ENCODE measurements at regions not wholly inside any gene's neighbourhood (a gene's known extent, or its start where the extent isn't known, plus 50 kb on each side); places are given as distances from the start of the nearest gene placed in this dataset.

DNA sequence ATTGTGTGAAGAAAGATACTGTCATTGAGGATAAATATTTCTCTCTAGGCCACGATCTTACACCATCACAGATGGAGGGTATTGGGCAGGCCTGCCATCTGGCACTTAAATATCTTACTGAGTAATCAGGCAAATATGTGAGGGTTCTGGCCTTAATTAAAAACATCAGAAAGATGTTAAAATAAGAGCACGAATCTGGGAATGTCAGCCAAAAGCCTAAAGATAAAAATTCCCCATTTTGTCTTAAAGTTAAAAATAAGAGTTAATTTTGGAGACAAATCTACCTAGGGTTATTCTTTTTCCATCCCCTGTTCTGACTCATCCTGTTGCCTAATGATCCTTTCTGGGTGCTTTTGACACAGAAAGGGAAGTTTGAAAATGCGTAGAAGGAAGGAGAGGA is 121.0 kb downstream of the SUCLG1 start:
- POLR2A ChIA-PET: no interaction called here
- Histone ChIP-seq H3K4me2 (no peak overlapping the region), H3K4me1 (no peaks in the 10 kb centered on the region), H3K9me3 (no peaks in the 10 kb centered on the region), H3K4me3 (no peak overlapping the region), H3K27ac (no peak overlapping the region)
- CTCF ChIA-PET: interaction anchor here (1.2 kb wide), 1 partner anchor 23 kb away, joined by 4 read pairs; no protein-coding TSS in a partner anchor
- FAIRE-seq (no peak), ATAC-seq (no peak), DNase-seq (ENCODE audit: low read depth in 1 of 2, low spot score in 1 of 2) (no peak)
- 2% methylated on average over 3 of the region's 3 CpGs for WGBS (ENCODE audit: missing lambda C conversion rate)
- TF ChIP-seq PHF8 (IDR thresholded peaks at IDR 0.05; ENCODE audit: borderline replicate concordance, low read depth) (no peak), RNF2 (IDR thresholded peaks at IDR 0.05; ENCODE audit: borderline replicate concordance, low read depth) (no peak), MYC (IDR thresholded peaks at IDR 0.05; ENCODE audit: borderline replicate concordance, low read length) (no peak), HDAC2 (IDR thresholded peaks at IDR 0.05) (no peak), RFX5 (IDR thresholded peaks at IDR 0.05) (no peak), FOXS1 (CRISPR knock-in tag; IDR thresholded peaks at IDR 0.05) (no peak), ESRRA (IDR thresholded peaks at IDR 0.05; ENCODE audit: borderline replicate concordance, low read length) (no peak), HOXB13 (CRISPR knock-in tag; IDR thresholded peaks at IDR 0.05; ENCODE audit: low read depth) (no peak), HOXA7 (CRISPR knock-in tag; IDR thresholded peaks at IDR 0.05) (no peak)
- TF ChIP-seq, protein P1, sequence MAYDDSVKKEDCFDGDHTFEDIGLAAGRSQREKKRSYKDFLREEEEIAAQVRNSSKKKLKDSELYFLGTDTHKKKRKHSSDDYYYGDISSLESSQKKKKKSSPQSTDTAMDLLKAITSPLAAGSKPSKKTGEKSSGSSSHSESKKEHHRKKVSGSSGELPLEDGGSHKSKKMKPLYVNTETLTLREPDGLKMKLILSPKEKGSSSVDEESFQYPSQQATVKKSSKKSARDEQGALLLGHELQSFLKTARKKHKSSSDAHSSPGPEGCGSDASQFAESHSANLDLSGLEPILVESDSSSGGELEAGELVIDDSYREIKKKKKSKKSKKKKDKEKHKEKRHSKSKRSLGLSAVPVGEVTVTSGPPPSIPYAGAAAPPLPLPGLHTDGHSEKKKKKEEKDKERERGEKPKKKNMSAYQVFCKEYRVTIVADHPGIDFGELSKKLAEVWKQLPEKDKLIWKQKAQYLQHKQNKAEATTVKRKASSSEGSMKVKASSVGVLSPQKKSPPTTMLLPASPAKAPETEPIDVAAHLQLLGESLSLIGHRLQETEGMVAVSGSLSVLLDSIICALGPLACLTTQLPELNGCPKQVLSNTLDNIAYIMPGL (CRISPR knock-in tag; IDR thresholded peaks at IDR 0.05; ENCODE audit: borderline replicate concordance): no peak

DNA sequence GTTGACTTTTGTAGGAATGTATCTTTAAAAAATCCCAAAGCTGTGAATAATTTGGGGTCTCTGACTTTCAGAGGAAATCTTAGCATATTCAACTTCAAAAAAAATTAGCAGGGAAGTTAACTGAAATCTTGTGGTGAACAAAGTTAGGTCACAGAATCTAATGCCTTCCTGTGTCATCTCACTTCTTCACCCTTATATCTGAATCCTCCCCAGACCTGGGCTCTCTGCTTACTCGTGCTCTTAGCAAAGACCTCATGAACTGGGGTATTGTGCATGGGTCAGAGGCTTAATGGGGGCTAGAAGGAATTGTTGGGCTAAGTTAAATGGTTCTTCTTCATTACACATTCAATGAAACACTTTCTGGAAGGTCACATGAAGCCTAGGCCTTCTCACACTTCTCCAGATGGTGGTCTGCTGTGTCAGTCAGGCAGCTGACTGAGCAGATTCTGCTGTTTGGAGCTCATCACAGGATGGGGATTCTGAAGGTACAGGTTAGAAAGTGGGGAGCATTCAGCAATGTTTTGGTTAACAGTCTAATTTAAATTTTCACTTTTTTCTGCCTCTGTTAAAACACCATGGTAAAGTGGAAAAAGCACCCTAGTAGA is 131.3 kb downstream of the SUCLG1 start:
- no peak overlapping the region for H3K4me2 ChIP-seq

DNA sequence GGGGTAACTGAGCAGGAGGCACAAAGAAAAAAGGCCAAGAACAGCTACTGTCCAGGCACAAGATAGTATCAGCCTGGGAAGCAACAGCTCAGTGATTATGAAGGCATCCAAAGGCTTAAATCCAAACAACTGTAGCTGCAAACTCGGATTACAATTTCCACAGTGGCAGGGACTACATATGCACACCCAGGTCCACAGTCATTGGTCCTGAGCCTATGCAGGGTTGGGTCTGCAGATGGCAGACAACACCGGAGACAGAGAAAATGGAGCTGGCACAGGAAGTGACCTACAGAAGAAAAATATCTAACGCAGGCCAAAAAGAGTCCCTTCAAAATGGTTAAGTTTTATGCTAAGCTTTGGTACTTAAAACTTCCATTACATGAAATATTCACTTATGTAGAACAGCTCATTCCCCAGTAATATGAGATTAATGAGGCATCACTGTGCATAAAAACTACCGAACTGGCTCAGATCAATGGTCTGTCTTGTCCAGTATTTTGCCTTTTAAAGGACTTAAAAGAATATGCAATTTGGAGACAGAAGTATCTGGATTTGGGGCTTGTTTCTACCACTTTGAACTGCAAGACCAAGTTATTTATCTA is 132.1 kb downstream of the SUCLG1 start:
- WGBS (ENCODE audit: missing lambda C conversion rate): 20% methylated on average over 4 of the region's 4 CpGs
- CTCF ChIA-PET: interaction anchor here (0.6 to 7.7 kb wide), 3 partner anchors 9 to 40 kb away, joined by 3 to 58 read pairs (median 3); no protein-coding TSS in a partner anchor
- no peak for FAIRE-seq
- ATAC-seq: no peak
- Histone ChIP-seq H3K4me3 (no peak overlapping the region), H3K9me3 (no peaks in the 10 kb centered on the region), H3K4me1 (no peaks in the 10 kb centered on the region), H3K27ac (no peak overlapping the region), H3K4me2 (no peak overlapping the region)
- no peak for TF ChIP-seq HDAC2 (IDR thresholded peaks at IDR 0.05)
- TF ChIP-seq, protein P2, sequence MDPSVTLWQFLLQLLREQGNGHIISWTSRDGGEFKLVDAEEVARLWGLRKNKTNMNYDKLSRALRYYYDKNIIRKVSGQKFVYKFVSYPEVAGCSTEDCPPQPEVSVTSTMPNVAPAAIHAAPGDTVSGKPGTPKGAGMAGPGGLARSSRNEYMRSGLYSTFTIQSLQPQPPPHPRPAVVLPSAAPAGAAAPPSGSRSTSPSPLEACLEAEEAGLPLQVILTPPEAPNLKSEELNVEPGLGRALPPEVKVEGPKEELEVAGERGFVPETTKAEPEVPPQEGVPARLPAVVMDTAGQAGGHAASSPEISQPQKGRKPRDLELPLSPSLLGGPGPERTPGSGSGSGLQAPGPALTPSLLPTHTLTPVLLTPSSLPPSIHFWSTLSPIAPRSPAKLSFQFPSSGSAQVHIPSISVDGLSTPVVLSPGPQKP (IDR thresholded peaks at IDR 0.05; ENCODE audit: low read depth, low read length): no peak
- DNase-seq (ENCODE audit: low read depth in 1 of 2, low spot score in 1 of 2): no peak
- POLR2A ChIA-PET: no interaction called here

More for the DNA sequence above, 131.3 kb downstream of the SUCLG1 start:
- FAIRE-seq: no peak
- no peak for ATAC-seq
- 0% methylated on average over 1 of the region's 1 CpG for WGBS (ENCODE audit: missing lambda C conversion rate)
- no peak overlapping the region for H3K4me3 ChIP-seq
- H3K9me3 ChIP-seq: no peaks in the 10 kb centered on the region
- TF ChIP-seq NR3C1 (IDR thresholded peaks at IDR 0.05): no peak
- ChIA-PET CTCF (interaction anchor here (1.2 to 7.7 kb wide), 2 partner anchors 9 to 13 kb away, joined by 3 to 58 read pairs; no protein-coding TSS in a partner anchor), POLR2A (no interaction called here)
- no peaks in the 10 kb centered on the region for H3K4me1 ChIP-seq
- DNase-seq (ENCODE audit: low read depth in 1 of 2, low spot score in 1 of 2): no peak
- no peak overlapping the region for H3K27ac ChIP-seq

DNA sequence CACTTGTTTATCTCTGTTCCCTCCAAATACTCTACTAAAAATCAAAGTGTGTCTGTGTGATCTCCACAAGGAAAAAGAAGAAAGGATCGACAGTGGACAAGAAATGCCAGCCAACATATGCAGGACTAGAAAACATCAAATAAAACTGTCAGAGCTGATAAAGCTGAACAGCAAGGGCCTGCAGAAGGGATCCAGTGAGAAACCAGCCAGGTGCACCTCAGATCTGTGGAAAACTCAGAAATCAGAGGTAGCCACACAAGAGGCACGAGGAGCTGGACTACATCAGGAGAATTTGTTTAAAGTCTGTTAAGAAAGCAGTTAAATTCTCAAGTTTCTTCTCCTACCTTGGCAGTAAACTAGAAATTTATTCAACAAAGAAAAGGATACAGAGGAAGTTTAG is 135.2 kb downstream of the SUCLG1 start:
- CTCF ChIA-PET: interaction anchor here (1.3 to 7.7 kb wide), 2 partner anchors 10 to 17 kb away, joined by 4 to 58 read pairs; no protein-coding TSS in a partner anchor
- 5% methylated on average over 2 of the region's 2 CpGs for WGBS (ENCODE audit: missing lambda C conversion rate)
- FAIRE-seq: no peak

More for the DNA sequence above, 135.2 kb downstream of the SUCLG1 start:
- H3K4me3 ChIP-seq: no peak overlapping the region
- H3K4me1 ChIP-seq: no peaks in the 10 kb centered on the region
- TF ChIP-seq ZC3H11A (IDR thresholded peaks at IDR 0.05) (no peak), RARB (CRISPR knock-in tag; IDR thresholded peaks at IDR 0.05) (no peak), HOXB13 (CRISPR knock-in tag; IDR thresholded peaks at IDR 0.05; ENCODE audit: low read depth) (no peak), CBX2 (IDR thresholded peaks at IDR 0.05; ENCODE audit: borderline replicate concordance, low read depth) (no peak), FOSL2 (IDR thresholded peaks at IDR 0.05) (no peak), FOSL2 (CRISPR knock-in tag; IDR thresholded peaks at IDR 0.05) (no peak), CHD2 (IDR thresholded peaks at IDR 0.05; ENCODE audit: low read length, partially characterized antibody) (no peak), EHMT2 (IDR thresholded peaks at IDR 0.05; ENCODE audit: low read depth) (no peak), MAFK (IDR thresholded peaks at IDR 0.05; ENCODE audit: partially characterized antibody) (no peak), JUN (IDR thresholded peaks at IDR 0.05) (no peak), NFE2L2 (conservative IDR thresholded peaks at IDR 0.05; ENCODE audit: low read length) (no peak)
- TF ChIP-seq, protein P3, sequence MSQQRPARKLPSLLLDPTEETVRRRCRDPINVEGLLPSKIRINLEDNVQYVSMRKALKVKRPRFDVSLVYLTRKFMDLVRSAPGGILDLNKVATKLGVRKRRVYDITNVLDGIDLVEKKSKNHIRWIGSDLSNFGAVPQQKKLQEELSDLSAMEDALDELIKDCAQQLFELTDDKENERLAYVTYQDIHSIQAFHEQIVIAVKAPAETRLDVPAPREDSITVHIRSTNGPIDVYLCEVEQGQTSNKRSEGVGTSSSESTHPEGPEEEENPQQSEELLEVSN (IDR thresholded peaks at IDR 0.05; ENCODE audit: borderline replicate concordance, low read depth): no peak
- TF ChIP-seq, protein P2 (IDR thresholded peaks at IDR 0.05; ENCODE audit: low read depth, low read length): no peak
- no peaks in the 10 kb centered on the region for H3K9me3 ChIP-seq
- no peak overlapping the region for H3K27ac ChIP-seq
- ATAC-seq (no peak), DNase-seq (ENCODE audit: low read depth in 1 of 2, low spot score in 1 of 2) (no peak)
- POLR2A ChIA-PET: no interaction called here
- H3K4me2 ChIP-seq: no peak overlapping the region
